Heart left ventricle (tissue), 13 donors: ENCODE measurements at regions not wholly inside any gene's neighbourhood (a gene's known extent, or its start where the extent isn't known, plus 50 kb on each side); places are given as distances from the start of the nearest gene placed in this dataset.

ENCODE experiments used
- POLR2A ChIP-seq, 2 donors: fragments of 450-650 bp; IDR thresholded peaks; one replicate each; pipeline ENCODE4 v1.6.1; 2017; ENCODE audit warnings: antibody characterized with exemption in 2 of 2, mild to moderate bottlenecking in 2 of 2, moderate library complexity in 2 of 2
- TF ChIP-seq, protein P1 (sequence below), 12 donors: fragments of 200-600 bp; sonication (generic) in 4 of 12; IDR thresholded peaks; one replicate each; pipeline versions ENCODE4 v1.5.0 to v1.8.0; 2018 to 2022; ENCODE audit warnings: antibody characterized with exemption in 12 of 12, mild to moderate bottlenecking in 5 of 12
- donor health status: ischemic (EF 13 %, LVEDD 7.1; RV severe dilation, severe dysfunction).
- donor health status: DM: no; HTN: yes; CAD: no.
- donor health status: DM: no; HTN: no; CAD: no.
- donor health status: ischemic (EF 25% LVEDD 6.9; RV normal size, moderate dysfunction).
- donor health status: ischemic (EF 25% LVEDD 5.7; RV mildly dilated, moderate dysfunction).
- donor health status: ischemic (EF 35%, LVEDD 5.7; RV mildly dilated, moderate dysfunction).
- donor health status: nonischemic (EF 11% LVEDD 7.7; RV severe dilation, severe dysfunction).
- donor health status: DM: yes; HTN: yes; CAD: no.
- donor health status: PGD.
- donor health status: ischemic (EF 29% LVEDD 5.4; RV normal size, mild dysfunction).
- donor health status: nonischemic (EF 23%, LVEDD 6.1; RV moderate dilation, normal function).

DNA sequence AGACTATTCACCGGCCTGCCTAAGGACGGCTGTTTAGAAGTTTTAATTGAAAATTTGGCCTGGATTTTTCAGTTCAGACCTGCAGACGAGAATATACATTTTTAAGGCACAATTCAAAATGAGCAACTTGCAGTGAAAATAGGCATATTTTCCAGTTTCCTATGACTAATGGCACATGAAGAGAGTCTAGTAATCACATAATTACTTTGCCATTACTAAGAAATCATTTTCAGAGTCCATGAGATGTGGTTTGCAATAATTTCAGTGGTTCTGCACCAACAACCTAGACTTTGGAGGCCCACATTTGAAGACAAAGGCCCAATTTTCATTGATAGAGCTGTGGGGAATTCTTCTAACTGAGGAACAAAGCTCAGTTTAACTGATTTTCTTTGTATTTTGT lies 205.3 kb downstream of the SOX2 start:
- TF ChIP-seq, protein P1, sequence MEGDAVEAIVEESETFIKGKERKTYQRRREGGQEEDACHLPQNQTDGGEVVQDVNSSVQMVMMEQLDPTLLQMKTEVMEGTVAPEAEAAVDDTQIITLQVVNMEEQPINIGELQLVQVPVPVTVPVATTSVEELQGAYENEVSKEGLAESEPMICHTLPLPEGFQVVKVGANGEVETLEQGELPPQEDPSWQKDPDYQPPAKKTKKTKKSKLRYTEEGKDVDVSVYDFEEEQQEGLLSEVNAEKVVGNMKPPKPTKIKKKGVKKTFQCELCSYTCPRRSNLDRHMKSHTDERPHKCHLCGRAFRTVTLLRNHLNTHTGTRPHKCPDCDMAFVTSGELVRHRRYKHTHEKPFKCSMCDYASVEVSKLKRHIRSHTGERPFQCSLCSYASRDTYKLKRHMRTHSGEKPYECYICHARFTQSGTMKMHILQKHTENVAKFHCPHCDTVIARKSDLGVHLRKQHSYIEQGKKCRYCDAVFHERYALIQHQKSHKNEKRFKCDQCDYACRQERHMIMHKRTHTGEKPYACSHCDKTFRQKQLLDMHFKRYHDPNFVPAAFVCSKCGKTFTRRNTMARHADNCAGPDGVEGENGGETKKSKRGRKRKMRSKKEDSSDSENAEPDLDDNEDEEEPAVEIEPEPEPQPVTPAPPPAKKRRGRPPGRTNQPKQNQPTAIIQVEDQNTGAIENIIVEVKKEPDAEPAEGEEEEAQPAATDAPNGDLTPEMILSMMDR (IDR thresholded peaks at IDR 0.05), result no peak
- TF ChIP-seq POLR2A (IDR thresholded peaks at IDR 0.05), result no peak
